ENCODE measurements at regions not wholly inside any gene's neighbourhood (a gene's known extent, or its start where the extent isn't known, plus 50 kb on each side); places are given as distances from the start of the nearest gene placed in this dataset.

- TF ChIP-seq NCOA2 (IDR thresholded peaks at IDR 0.05; ENCODE audit: partially characterized antibody in 2 of 2) = no peak
Measured at GRCh38 chr4:11532138-11532537, 103.4 kb upstream of the HS3ST1 start (continued).

- in situ Hi-C loops (cut with MboI) (no loop called here), intact Hi-C loops (cut with micrococcal nuclease) (no loop called here)
- no peaks in the 10 kb centered on the region for H3K36me3 ChIP-seq (ENCODE audit: control insufficient read depth, insufficient read depth, low read length)
- no peaks in the 10 kb centered on the region; the same call in 1 of the 2 replicates for H3K9me3 ChIP-seq (replicated peaks; ENCODE audit: control insufficient read depth, insufficient read depth, low read depth, low read length)
- H3K9ac ChIP-seq (ENCODE audit: insufficient read depth in 1 of 2, low read depth in 2 of 2, low read length in 2 of 2) = no peak overlapping the region
- ChIA-PET CTCF (ENCODE audit: low intra/inter-chr PET ratio) (no interaction called here), POLR2A (no interaction called here)
- H3K4me3 ChIP-seq = no peak overlapping the region
- H3K4me1 ChIP-seq (replicated peaks in 1 of 2; ENCODE audit: control insufficient read depth in 2 of 2, insufficient read depth in 2 of 2, low read length in 2 of 2) = no peaks in the 10 kb centered on the region
- no peak for DNase-seq (ENCODE audit: extremely low read depth in 1 of 4, low spot score in 3 of 4)
- no TSS peak for BruUV-seq (replicated peaks)
- no peaks in the 10 kb centered on the region for H3K79me2 ChIP-seq (ENCODE audit: control insufficient read depth, insufficient read depth, low read length)
- no peak for ATAC-seq
- H3K4me2 ChIP-seq (ENCODE audit: insufficient read depth, low read length) = no peak overlapping the region
- H4K20me1 ChIP-seq (replicated peaks; ENCODE audit: control insufficient read depth, insufficient read depth, low read length) = no peaks in the 10 kb centered on the region
- no peak overlapping the region for H2AFZ ChIP-seq (ENCODE audit: low read depth, low read length)
- H3K27me3 ChIP-seq (ENCODE audit: control insufficient read depth in 2 of 2, insufficient read depth in 2 of 2, low read length in 2 of 2) = no peaks in the 10 kb centered on the region
- 0% methylated on average over 8 of the region's 9 CpGs for WGBS (ENCODE audit: insufficient coverage, low coverage, missing lambda C conversion rate)
- FAIRE-seq = no peak
- H3K27ac ChIP-seq (ENCODE audit: extremely low read depth, low read depth, low read length) = no peak overlapping the region
- H3K9me1 ChIP-seq (ENCODE audit: control insufficient read depth, insufficient read depth, low read length) = no peaks in the 10 kb centered on the region
- no peak for TF ChIP-seq ZNF75A (CRISPR knock-in tag; IDR thresholded peaks at IDR 0.05)
- TF ChIP-seq, protein P1, sequence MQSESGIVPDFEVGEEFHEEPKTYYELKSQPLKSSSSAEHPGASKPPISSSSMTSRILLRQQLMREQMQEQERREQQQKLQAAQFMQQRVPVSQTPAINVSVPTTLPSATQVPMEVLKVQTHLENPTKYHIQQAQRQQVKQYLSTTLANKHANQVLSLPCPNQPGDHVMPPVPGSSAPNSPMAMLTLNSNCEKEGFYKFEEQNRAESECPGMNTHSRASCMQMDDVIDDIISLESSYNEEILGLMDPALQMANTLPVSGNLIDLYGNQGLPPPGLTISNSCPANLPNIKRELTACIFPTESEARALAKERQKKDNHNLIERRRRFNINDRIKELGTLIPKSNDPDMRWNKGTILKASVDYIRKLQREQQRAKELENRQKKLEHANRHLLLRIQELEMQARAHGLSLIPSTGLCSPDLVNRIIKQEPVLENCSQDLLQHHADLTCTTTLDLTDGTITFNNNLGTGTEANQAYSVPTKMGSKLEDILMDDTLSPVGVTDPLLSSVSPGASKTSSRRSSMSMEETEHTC (IDR thresholded peaks at IDR 0.05) = no peak
- TF ChIP-seq ZNF507 (tag; conservative IDR thresholded peaks at IDR 0.05) = no peak
- TF ChIP-seq TFAM (CRISPR knock-in tag; conservative IDR thresholded peaks at IDR 0.05) = no peak
- TF ChIP-seq DACH1 (IDR thresholded peaks at IDR 0.05; ENCODE audit: partially characterized antibody) = no peak
- TF ChIP-seq ZNF695 (CRISPR knock-in tag; IDR thresholded peaks at IDR 0.05) = no peak
- TF ChIP-seq PRMT5 (CRISPR knock-in tag; IDR thresholded peaks at IDR 0.05) = no peak
- no peak for TF ChIP-seq ZNF76 (CRISPR knock-in tag; IDR thresholded peaks at IDR 0.05; ENCODE audit: borderline replicate concordance)
- no peak for TF ChIP-seq PML (IDR thresholded peaks at IDR 0.05; ENCODE audit: low read length)
- no peak for TF ChIP-seq PREB (CRISPR knock-in tag; IDR thresholded peaks at IDR 0.05)
- TF ChIP-seq HMGN3 (IDR thresholded peaks at IDR 0.05; ENCODE audit: borderline replicate concordance, extremely low read depth, insufficient read length, low read depth, low read length) = no peak
- TF ChIP-seq, protein P2, sequence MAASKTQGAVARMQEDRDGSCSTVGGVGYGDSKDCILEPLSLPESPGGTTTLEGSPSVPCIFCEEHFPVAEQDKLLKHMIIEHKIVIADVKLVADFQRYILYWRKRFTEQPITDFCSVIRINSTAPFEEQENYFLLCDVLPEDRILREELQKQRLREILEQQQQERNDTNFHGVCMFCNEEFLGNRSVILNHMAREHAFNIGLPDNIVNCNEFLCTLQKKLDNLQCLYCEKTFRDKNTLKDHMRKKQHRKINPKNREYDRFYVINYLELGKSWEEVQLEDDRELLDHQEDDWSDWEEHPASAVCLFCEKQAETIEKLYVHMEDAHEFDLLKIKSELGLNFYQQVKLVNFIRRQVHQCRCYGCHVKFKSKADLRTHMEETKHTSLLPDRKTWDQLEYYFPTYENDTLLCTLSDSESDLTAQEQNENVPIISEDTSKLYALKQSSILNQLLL (CRISPR knock-in tag; IDR thresholded peaks at IDR 0.05; ENCODE audit: borderline replicate concordance) = no peak
- no peak for TF ChIP-seq ZNF174 (CRISPR knock-in tag; IDR thresholded peaks at IDR 0.05)
- no peak for TF ChIP-seq SRSF3 (IDR thresholded peaks at IDR 0.05; ENCODE audit: insufficient read depth, low read length)
- TF ChIP-seq CGGBP1 (CRISPR knock-in tag; IDR thresholded peaks at IDR 0.05) = no peak
- TF ChIP-seq WHSC1 (IDR thresholded peaks at IDR 0.05; ENCODE audit: low read length) = no peak
- TF ChIP-seq POLR2B (IDR thresholded peaks at IDR 0.05; ENCODE audit: low read depth, partially characterized antibody) = no peak
- no peak for TF ChIP-seq BRCA1 (IDR thresholded peaks at IDR 0.05)
- no peak for TF ChIP-seq BRCA1 (CRISPR knock-in tag; IDR thresholded peaks at IDR 0.05)
Measured at GRCh38 chr4:11529625-11530201, 101.0 kb upstream of the HS3ST1 start.

All from K562 (cell line).